Liver (tissue), 3 donors: ENCODE measurements at regions not wholly inside any gene's neighbourhood (a gene's known extent, or its start where the extent isn't known, plus 50 kb on each side); places are given as distances from the start of the nearest gene placed in this dataset.

ENCODE experiments used
- CTCF ChIP-seq: fragments of 150-350 bp; IDR thresholded peaks from 2 replicates; pipeline ENCODE4 v1.5.1; 2017; ENCODE audit warnings: improper control_type of control experiment, low read depth, low read length; ENCODE audit not compliant: missing input control
- FOXA1 ChIP-seq: IDR thresholded peaks from 2 replicates; pipeline ENCODE4 v1.6.1; 2016; ENCODE audit warnings: antibody characterized with exemption
- MAX ChIP-seq: IDR thresholded peaks from 2 replicates; pipeline ENCODE4 v1.6.1; 2016; ENCODE audit warnings: antibody characterized with exemption
- NR2F2 ChIP-seq: IDR thresholded peaks from 2 replicates; pipeline ENCODE4 v1.6.1; 2016; ENCODE audit warnings: antibody characterized with exemption
- RAD21 ChIP-seq, 2 donors: IDR thresholded peaks; 2 replicates each; pipeline ENCODE4 v1.6.1; 2016; ENCODE audit warnings: antibody characterized with exemption in 2 of 2, mild to moderate bottlenecking in 2 of 2
- REST ChIP-seq: IDR thresholded peaks from 2 replicates; pipeline ENCODE4 v1.6.1; 2016; ENCODE audit warnings: antibody characterized with exemption, mild to moderate bottlenecking
- SP1 ChIP-seq: IDR thresholded peaks from 2 replicates; pipeline ENCODE4 v1.6.1; 2018; ENCODE audit warnings: antibody characterized with exemption, mild to moderate bottlenecking
- donor health status: healthy.
- donor health status: healthy.

- TF ChIP-seq REST = no peak
- TF ChIP-seq SP1 = no peak
- TF ChIP-seq NR2F2 = no peak
- no peak for TF ChIP-seq MAX
- no peak for TF ChIP-seq CTCF
- TF ChIP-seq RAD21 (IDR thresholded peaks at IDR 0.05) = no peak
- no peak for TF ChIP-seq FOXA1
These were observed 670.4 kb downstream of the CBLN2 start for GRCh38 chr18:71873695-71874094.
